HG03108 (cell line): ENCODE measurements at regions not wholly inside any gene's neighbourhood (a gene's known extent, or its start where the extent isn't known, plus 50 kb on each side); places are given as distances from the start of the nearest gene placed in this dataset.

Source experiments
- ATAC-seq: cut with Tn5 transposase; IDR thresholded peaks from one replicate; pipeline ENCODE4 v1.9.1; 2021; ENCODE audit warnings: moderate library complexity; ENCODE audit not compliant: unreplicated experiment

GRCh38 chr4:96521046-96521536 lies 681.2 kb downstream of the PDHA2 start:
- ATAC-seq: no peak

GRCh38 chr4:96523611-96524010 lies 683.7 kb downstream of the PDHA2 start:
- ATAC-seq: no peak

GRCh38 chr4:96524311-96524875 lies 684.5 kb downstream of the PDHA2 start:
- ATAC-seq: no peak

GRCh38 chr4:96525898-96526297 lies 686.0 kb downstream of the PDHA2 start:
- no peak for ATAC-seq

- ATAC-seq: no peak
Observed at GRCh38 chr4:96526625-96527024, 686.7 kb downstream of the PDHA2 start.

GRCh38 chr4:96531836-96532235 lies 691.9 kb downstream of the PDHA2 start:
- no peak for ATAC-seq

GRCh38 chr4:96543346-96543745 lies 703.5 kb downstream of the PDHA2 start:
- ATAC-seq: no peak

GRCh38 chr4:96558466-96558865 lies 718.6 kb downstream of the PDHA2 start:
- no peak for ATAC-seq

GRCh38 chr4:96566755-96567154 lies 726.9 kb downstream of the PDHA2 start:
- no peak for ATAC-seq

- ATAC-seq: no peak
Observed at GRCh38 chr4:96585304-96585703, 745.4 kb downstream of the PDHA2 start.

- no peak for ATAC-seq
Observed at GRCh38 chr4:96593422-96593821, 753.5 kb downstream of the PDHA2 start.

GRCh38 chr4:96598465-96598864 lies 758.6 kb downstream of the PDHA2 start:
- ATAC-seq: no peak

GRCh38 chr4:96599752-96600151 lies 759.9 kb downstream of the PDHA2 start:
- ATAC-seq: no peak

- ATAC-seq: no peak
Observed at GRCh38 chr4:96602661-96603060, 762.8 kb downstream of the PDHA2 start.

GRCh38 chr4:96603641-96604040 lies 763.7 kb downstream of the PDHA2 start:
- ATAC-seq: no peak

- no peak for ATAC-seq
Observed at GRCh38 chr4:96606451-96606850, 766.6 kb downstream of the PDHA2 start.

- no peak for ATAC-seq
Observed at GRCh38 chr4:96626023-96626422, 786.1 kb downstream of the PDHA2 start.

GRCh38 chr4:96630839-96631238 lies 790.9 kb downstream of the PDHA2 start:
- ATAC-seq: no peak

- no peak for ATAC-seq
Observed at GRCh38 chr4:96637971-96638412, 798.1 kb downstream of the PDHA2 start.

- no peak for ATAC-seq
Observed at GRCh38 chr4:96639932-96640331, 800.0 kb downstream of the PDHA2 start.

GRCh38 chr4:96642490-96642889 lies 802.6 kb downstream of the PDHA2 start:
- ATAC-seq: no peak

GRCh38 chr4:96646146-96646545 lies 806.3 kb downstream of the PDHA2 start:
- no peak for ATAC-seq

GRCh38 chr4:96649536-96649935 lies 809.6 kb downstream of the PDHA2 start:
- ATAC-seq: no peak
